GM12878 (cell line): ENCODE measurements at regions not wholly inside any gene's neighbourhood (a gene's known extent, or its start where the extent isn't known, plus 50 kb on each side); places are given as distances from the start of the nearest gene placed in this dataset.
"Not testable (repeated sequence)": the region's sequence is repeated elsewhere in the genome, so short reads cannot be mapped to it uniquely, and the experiment has no call there.

Source experiments
- ATAC-seq: fragments of 200-7000 bp; cut with Tn5 transposase; 3 replicates; pipeline ENCODE4 v1.9.1; 2020; ENCODE audit warnings: mild to moderate bottlenecking, moderate library complexity
- BruUV-seq: library from RNA; stranded (reverse); fragments of 400-500 nt; replicated peaks from 2 replicates; lab custom pipeline; 2021; lab: Mats Ljungman, UMichigan
- CTCF ChIA-PET: fragments of 300-600 bp; sonication (Branson Sonifier 250); formaldehyde crosslinking; extraction: SDS; loops from one replicate; lab custom pipeline; 2021; ENCODE audit warnings: inconsistent platforms; lab: Yijun Ruan, JAX
- POLR2A ChIA-PET: fragments of 350-600 bp; formaldehyde crosslinking; extraction: SDS; loops from one replicate; lab custom pipeline; 2021; ENCODE audit warnings: inconsistent platforms; lab: Charles Lee
- RAD21 ChIA-PET: fragments of 300-600 bp; sonication (Branson Sonifier 250); formaldehyde crosslinking; loops from one replicate; lab custom pipeline; 2023; ENCODE audit warnings: antibody characterized with exemption; ENCODE audit not compliant: unreplicated experiment; lab: Charles Lee
- SMC1A ChIA-PET: fragments of 300-600 bp; sonication (Branson Sonifier 250); formaldehyde crosslinking; loops from one replicate; lab custom pipeline; 2023; ENCODE audit not compliant: unreplicated experiment, uncharacterized antibody; lab: Charles Lee
- DNase-seq: peaks from one replicate; pipeline ENCODE4 v3.0.0-alpha.2; 2011; ENCODE audit warnings: low read depth, low spot score
- FAIRE-seq: peaks from 3 replicates; lab custom pipeline; 2011; peaks lifted over from hg19 to GRCh38; lab: Jason Lieb, UNC
- H2AFZ ChIP-seq: 2 replicates; pipeline ENCODE4 v1.6.0; 2011; ENCODE audit warnings: low read depth, low read length, control low read depth; ENCODE audit not compliant: control insufficient read depth
- H3K27ac ChIP-seq: 2 replicates; pipeline ENCODE4 v1.5.1; 2011; ENCODE audit warnings: control low read depth; ENCODE audit not compliant: control insufficient read depth, insufficient read depth
- H3K27me3 ChIP-seq, 2 experiments: replicated peaks in 1 of 2; 2 replicates each; pipeline versions ENCODE4 v1.6.0 to v1.6.1; 2011; ENCODE audit warnings: low read length in 1 of 2; ENCODE audit not compliant: control insufficient read depth in 2 of 2, insufficient read depth in 2 of 2
- H3K36me3 ChIP-seq, 2 experiments: 2 replicates each; pipeline ENCODE4 v1.5.1; 2011; ENCODE audit warnings: low read length in 1 of 2; ENCODE audit not compliant: control insufficient read depth in 2 of 2, insufficient read depth in 2 of 2
- H3K4me1 ChIP-seq: 2 replicates; pipeline ENCODE4 v1.6.1; 2011; ENCODE audit warnings: mild to moderate bottlenecking, low read length, moderate library complexity, mixed read lengths; ENCODE audit not compliant: control insufficient read depth, insufficient read depth
- H3K4me2 ChIP-seq: 2 replicates; pipeline ENCODE4 v1.6.0; 2011; ENCODE audit warnings: control low read depth; ENCODE audit not compliant: control insufficient read depth, insufficient read depth
- H3K4me3 ChIP-seq: fragments of 200-600 bp; sonication (generic); 2 replicates; pipeline ENCODE4 v1.5.1; 2016
- H3K79me2 ChIP-seq: 2 replicates; pipeline ENCODE4 v1.6.0; 2011; ENCODE audit warnings: low read length; ENCODE audit not compliant: control insufficient read depth, insufficient read depth
- H3K9ac ChIP-seq: 2 replicates; pipeline ENCODE4 v1.8.0; 2011; ENCODE audit warnings: low read length, control low read depth, mixed read lengths; ENCODE audit not compliant: control insufficient read depth, insufficient read depth
- H3K9me3 ChIP-seq: replicated peaks from 3 replicates; pipeline ENCODE4 v1.5.1; 2011; ENCODE audit warnings: mild to moderate bottlenecking, low read length; ENCODE audit not compliant: control insufficient read depth, insufficient read depth
- H4K20me1 ChIP-seq: 2 replicates; pipeline ENCODE4 v1.6.0; 2011; ENCODE audit not compliant: control insufficient read depth, insufficient read depth
- ETV6 ChIP-seq, 2 experiments: fragments of 450-650 bp in 1 of 2; IDR thresholded peaks in 1 of 2; conservative IDR thresholded peaks in 1 of 2; 2 replicates each; pipeline ENCODE4 v1.6.1; 2014; ENCODE audit warnings: antibody characterized with exemption in 1 of 2, borderline replicate concordance in 1 of 2, low read depth in 1 of 2, mild to moderate bottlenecking in 1 of 2, moderate library complexity in 1 of 2
- SPI1 ChIP-seq: IDR thresholded peaks from 2 replicates; pipeline ENCODE4 v1.6.1; 2011; ENCODE audit warnings: low read depth, mild to moderate bottlenecking, low read length, moderate library complexity, borderline replicate concordance; ENCODE audit not compliant: insufficient read depth
- TCF12 ChIP-seq: IDR thresholded peaks from 2 replicates; pipeline ENCODE4 v1.6.1; 2011; ENCODE audit warnings: low read depth, mild to moderate bottlenecking, low read length
- YY1 ChIP-seq: IDR thresholded peaks from 2 replicates; pipeline ENCODE4 v1.6.1; 2011; ENCODE audit warnings: low read depth, mild to moderate bottlenecking, low read length
- WGBS: methylation state at CpG from one replicate; pipeline ENCODE4 v1.1.6; 2016; ENCODE audit warnings: low lambda C conversion rate; ENCODE audit not compliant: insufficient replicate concordance, insufficient coverage; ENCODE audit errors: missing lambda C conversion rate; 5-methylcytosine and 5-hydroxymethylcytosine counted together
- in situ Hi-C: fragments of 300-500 bp; cut with MboI; formaldehyde crosslinking; loops from 9 replicates; pipeline ENCODE4 v1.14.3; 2018; ENCODE audit warnings: mixed read lengths
- intact Hi-C: fragments of 100-400 bp; cut with micrococcal nuclease; formaldehyde crosslinking; loops from one replicate; pipeline ENCODE4 v1.14.2; 2022; ENCODE audit not compliant: unreplicated experiment

- H2AFZ ChIP-seq, H4K20me1 ChIP-seq, H3K4me3 ChIP-seq, CTCF ChIA-PET, H3K36me3 ChIP-seq, FAIRE-seq, RAD21 ChIA-PET, H3K27me3 ChIP-seq, H3K9me3 ChIP-seq, SMC1A ChIA-PET, DNase-seq, in situ Hi-C loops, H3K79me2 ChIP-seq, H3K4me2 ChIP-seq, POLR2A ChIA-PET, H3K4me1 ChIP-seq, intact Hi-C loops, H3K27ac ChIP-seq, H3K9ac ChIP-seq: not testable (repeated sequence)
- WGBS = 0% methylated on average over 9 of the region's 17 CpGs
- peak; percentile 73 for ATAC-seq
- TSS peak; percentile 93 for BruUV-seq
- TF ChIP-seq TCF12 (0 out of 2 replicates have a peak, but pooled peaks have one; percentile 31), SPI1 (peak; percentile 51; the same call in 1 of the 2 replicates), YY1 (0 out of 2 replicates have a peak, but pooled peaks have one; percentile 31), ETV6 (conservative IDR thresholded peaks at IDR 0.05 in 1 of 2, IDR thresholded peaks at IDR 0.05 in 1 of 2; ENCODE audit: borderline replicate concordance in 1 of 2, low read depth in 1 of 2) (peak in 1 of 2 experiments; percentile 57; a peak in 1 of 4 replicates)
Measured at GRCh38 chr21:5086416-5086815, 5435.0 kb upstream of the TPTE start.

GRCh38 chr21:5088820-5089219, 5432.6 kb upstream of the TPTE start:
- BruUV-seq, H2AFZ ChIP-seq, in situ Hi-C loops, H3K9ac ChIP-seq, SMC1A ChIA-PET, DNase-seq, H3K79me2 ChIP-seq, H3K9me3 ChIP-seq, H3K4me3 ChIP-seq, H3K36me3 ChIP-seq, RAD21 ChIA-PET, H4K20me1 ChIP-seq, intact Hi-C loops, H3K4me2 ChIP-seq, POLR2A ChIA-PET, CTCF ChIA-PET, H3K4me1 ChIP-seq, FAIRE-seq, H3K27me3 ChIP-seq, H3K27ac ChIP-seq: not testable (repeated sequence)
- peak; percentile 54 for ATAC-seq
- WGBS = no CpG with 5 or more reads among the region's 20 CpGs

GRCh38 chr21:5089399-5090089, 5431.8 kb upstream of the TPTE start:
- SMC1A ChIA-PET, in situ Hi-C loops, RAD21 ChIA-PET: not testable (repeated sequence)

More at GRCh38 chr21:5089399-5090089, 5431.8 kb upstream of the TPTE start:
- H3K9me3 ChIP-seq, POLR2A ChIA-PET, H3K4me1 ChIP-seq, FAIRE-seq, DNase-seq, H3K4me2 ChIP-seq, H4K20me1 ChIP-seq, H3K4me3 ChIP-seq, H3K27ac ChIP-seq, intact Hi-C loops, H2AFZ ChIP-seq, H3K79me2 ChIP-seq, CTCF ChIA-PET, BruUV-seq, H3K9ac ChIP-seq, H3K27me3 ChIP-seq, H3K36me3 ChIP-seq: not testable (repeated sequence)
- ATAC-seq = peak; percentile 8; the same call in 1 of the 3 replicates
- 69% methylated on average over 5 of the region's 15 CpGs for WGBS
